ENCODE measurements at regions not wholly inside any gene's neighbourhood (a gene's known extent, or its start where the extent isn't known, plus 50 kb on each side); places are given as distances from the start of the nearest gene placed in this dataset.

- Histone ChIP-seq H3K4me1 (ENCODE audit: insufficient read depth) (no peaks in the 10 kb centered on the region), H2AFZ (no peak overlapping the region), H3K27me3 (replicated peaks; ENCODE audit: insufficient read depth) (no peaks in the 10 kb centered on the region), H3K9ac (no peak overlapping the region), H3F3A (ENCODE audit: insufficient read depth) (no peaks in the 10 kb centered on the region), H3K79me2 (ENCODE audit: insufficient read depth) (no peaks in the 10 kb centered on the region), H3K27ac (no peak overlapping the region), H3K4me2 (ENCODE audit: unreplicated experiment) (no peak overlapping the region), H4K20me1 (ENCODE audit: insufficient read depth) (no peaks in the 10 kb centered on the region), H3K9me2 (ENCODE audit: insufficient read depth) (no peaks in the 10 kb centered on the region), H3K9me3 (ENCODE audit: low read depth) (no peaks in the 10 kb centered on the region), H3K4me3 (no peak overlapping the region), H3K36me3 (ENCODE audit: low read depth) (no peaks in the 10 kb centered on the region)
- in situ Hi-C loops (cut with MboI), result no loop called here
- DNase-seq, result no peak
- 17 to 18% methylated on average over 5 of the region's 5 CpGs for WGBS, 2 experiments (ENCODE audit: low coverage in 1 of 2, low lambda C conversion rate in 2 of 2, missing lambda C conversion rate in 2 of 2)
- no peak for TF ChIP-seq EZH2phosphoT487 (IDR thresholded peaks at IDR 0.05; ENCODE audit: insufficient read depth, low read depth)
- no peak for TF ChIP-seq EZH2 (IDR thresholded peaks at IDR 0.05; ENCODE audit: insufficient read depth, poor library complexity, severe bottlenecking)
Measured at GRCh38 chr5:165723931-165724330, 2218.5 kb downstream of the MAT2B start.

GRCh38 chr5:165728425-165728824, 2223.0 kb downstream of the MAT2B start:
- H3K9me3 ChIP-seq (ENCODE audit: low read depth), result no peaks in the 10 kb centered on the region
- H3K36me3 ChIP-seq (ENCODE audit: low read depth), result no peaks in the 10 kb centered on the region
- 13 to 14% methylated on average over 2 of the region's 2 CpGs for WGBS, 2 experiments (ENCODE audit: low coverage in 1 of 2, low lambda C conversion rate in 2 of 2, missing lambda C conversion rate in 2 of 2)
- no peak overlapping the region for H3K4me3 ChIP-seq
- TF ChIP-seq EZH2 (IDR thresholded peaks at IDR 0.05; ENCODE audit: insufficient read depth, poor library complexity, severe bottlenecking), result no peak
- TF ChIP-seq EZH2phosphoT487 (IDR thresholded peaks at IDR 0.05; ENCODE audit: insufficient read depth, low read depth), result no peak
- no peaks in the 10 kb centered on the region for H4K20me1 ChIP-seq (ENCODE audit: insufficient read depth)
- in situ Hi-C loops (cut with MboI), result no loop called here
- no peaks in the 10 kb centered on the region for H3K4me1 ChIP-seq (ENCODE audit: insufficient read depth)
- H3F3A ChIP-seq (ENCODE audit: insufficient read depth), result no peaks in the 10 kb centered on the region
- H3K4me2 ChIP-seq (ENCODE audit: unreplicated experiment), result no peak overlapping the region
- no peaks in the 10 kb centered on the region for H3K79me2 ChIP-seq (ENCODE audit: insufficient read depth)
- no peak for DNase-seq
- no peak overlapping the region for H2AFZ ChIP-seq
- no peaks in the 10 kb centered on the region for H3K9me2 ChIP-seq (ENCODE audit: insufficient read depth)
- no peaks in the 10 kb centered on the region for H3K27me3 ChIP-seq (replicated peaks; ENCODE audit: insufficient read depth)
- no peak overlapping the region for H3K27ac ChIP-seq
- H3K9ac ChIP-seq, result no peak overlapping the region

DNA sequence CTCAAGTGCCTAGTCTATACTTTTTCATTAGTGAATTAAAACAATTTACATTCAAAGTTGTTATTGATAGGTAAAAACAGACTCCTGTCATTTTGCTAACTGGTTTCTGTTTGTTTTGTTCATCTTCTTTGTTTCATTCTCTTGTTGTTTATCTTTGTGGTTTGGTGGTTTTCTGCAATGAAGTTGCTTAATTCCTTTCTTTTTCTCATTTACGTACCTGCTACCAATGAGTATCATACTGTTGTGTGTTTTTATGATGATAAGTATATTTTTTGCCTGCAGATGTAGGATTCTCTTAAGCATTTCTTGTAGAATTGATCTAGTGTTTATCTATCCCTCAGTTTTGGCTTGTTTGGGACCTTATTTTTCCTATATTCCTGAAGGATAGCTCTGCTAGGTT, 2230.0 kb downstream of the MAT2B start:
- Histone ChIP-seq H3K79me2 (ENCODE audit: insufficient read depth) (no peaks in the 10 kb centered on the region), H4K20me1 (ENCODE audit: insufficient read depth) (no peaks in the 10 kb centered on the region), H2AFZ (no peak overlapping the region), H3K36me3 (ENCODE audit: low read depth) (no peaks in the 10 kb centered on the region), H3K9me2 (ENCODE audit: insufficient read depth) (no peaks in the 10 kb centered on the region), H3K9me3 (ENCODE audit: low read depth) (no peaks in the 10 kb centered on the region), H3K27ac (no peak overlapping the region), H3K4me2 (ENCODE audit: unreplicated experiment) (no peak overlapping the region), H3K9ac (no peak overlapping the region), H3K4me1 (ENCODE audit: insufficient read depth) (no peaks in the 10 kb centered on the region), H3F3A (ENCODE audit: insufficient read depth) (no peaks in the 10 kb centered on the region), H3K4me3 (no peak overlapping the region), H3K27me3 (replicated peaks; ENCODE audit: insufficient read depth) (no peaks in the 10 kb centered on the region)
- WGBS, 2 experiments (ENCODE audit: low coverage in 1 of 2, low lambda C conversion rate in 2 of 2, missing lambda C conversion rate in 2 of 2), result 22 to 39% methylated on average over 1 of the region's 1 CpG
- DNase-seq, result no peak
- TF ChIP-seq EZH2 (IDR thresholded peaks at IDR 0.05; ENCODE audit: insufficient read depth, poor library complexity, severe bottlenecking), result no peak
- TF ChIP-seq EZH2phosphoT487 (IDR thresholded peaks at IDR 0.05; ENCODE audit: insufficient read depth, low read depth), result no peak
- in situ Hi-C loops (cut with MboI), result no loop called here

DNA sequence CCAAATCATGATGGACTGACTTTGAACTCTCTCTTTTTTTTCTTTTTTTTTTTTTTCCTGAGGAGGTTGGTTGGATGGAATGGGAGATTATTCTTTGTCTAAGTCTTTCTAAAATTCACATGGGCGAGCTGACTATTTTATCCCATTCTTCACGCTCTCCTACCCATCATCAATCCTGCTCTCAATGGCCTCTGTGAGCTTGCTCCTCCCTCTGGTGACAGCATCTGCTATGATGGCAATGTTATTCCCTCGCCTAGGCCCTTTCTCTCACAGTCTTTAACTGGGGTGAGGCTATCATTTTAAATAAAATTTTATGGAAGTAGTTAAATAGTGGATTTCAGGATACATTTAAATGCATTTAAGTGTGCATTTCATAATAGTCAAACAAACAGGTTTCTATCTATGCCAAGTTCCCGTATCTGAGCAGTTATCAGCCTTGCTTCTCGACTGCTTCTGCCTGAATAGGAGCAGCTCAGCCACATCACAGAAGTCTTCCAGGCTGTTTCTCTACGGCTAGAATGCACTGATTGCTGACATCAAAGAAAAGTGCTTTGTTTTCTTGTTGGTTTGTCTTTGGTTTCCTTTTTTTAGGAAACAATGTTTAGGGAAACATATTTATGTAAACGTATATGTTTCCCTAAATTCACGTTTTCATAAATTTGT, 2233.8 kb downstream of the MAT2B start:
- Histone ChIP-seq H3K4me3 (no peak overlapping the region), H3K27me3 (replicated peaks; ENCODE audit: insufficient read depth) (no peaks in the 10 kb centered on the region), H3K4me1 (ENCODE audit: insufficient read depth) (no peaks in the 10 kb centered on the region), H4K20me1 (ENCODE audit: insufficient read depth) (no peaks in the 10 kb centered on the region), H3K9me3 (ENCODE audit: low read depth) (no peaks in the 10 kb centered on the region), H3K4me2 (ENCODE audit: unreplicated experiment) (no peak overlapping the region), H3K36me3 (ENCODE audit: low read depth) (no peaks in the 10 kb centered on the region), H3K79me2 (ENCODE audit: insufficient read depth) (no peaks in the 10 kb centered on the region), H3F3A (ENCODE audit: insufficient read depth) (no peaks in the 10 kb centered on the region), H2AFZ (no peak overlapping the region), H3K9ac (no peak overlapping the region), H3K27ac (no peak overlapping the region), H3K9me2 (ENCODE audit: insufficient read depth) (no peaks in the 10 kb centered on the region)
- no peak for DNase-seq
- WGBS, 2 experiments (ENCODE audit: low coverage in 1 of 2, low lambda C conversion rate in 2 of 2, missing lambda C conversion rate in 2 of 2), result 11 to 13% methylated on average over 8 of the region's 8 CpGs
- TF ChIP-seq EZH2phosphoT487 (IDR thresholded peaks at IDR 0.05; ENCODE audit: insufficient read depth, low read depth), result no peak
- no peak for TF ChIP-seq EZH2 (IDR thresholded peaks at IDR 0.05; ENCODE audit: insufficient read depth, poor library complexity, severe bottlenecking)
- in situ Hi-C loops (cut with MboI), result no loop called here

- H3K36me3 ChIP-seq (ENCODE audit: low read depth), result no peaks in the 10 kb centered on the region
- H3K27me3 ChIP-seq (replicated peaks; ENCODE audit: insufficient read depth), result no peaks in the 10 kb centered on the region
- H3K4me2 ChIP-seq (ENCODE audit: unreplicated experiment), result no peak overlapping the region
- no peak overlapping the region for H3K27ac ChIP-seq
- 13 to 14% methylated on average over 4 of the region's 4 CpGs for WGBS, 2 experiments (ENCODE audit: low coverage in 1 of 2, low lambda C conversion rate in 2 of 2, missing lambda C conversion rate in 2 of 2)
- DNase-seq, result no peak
- H3F3A ChIP-seq (ENCODE audit: insufficient read depth), result no peaks in the 10 kb centered on the region
- no peaks in the 10 kb centered on the region for H3K4me1 ChIP-seq (ENCODE audit: insufficient read depth)
- no peaks in the 10 kb centered on the region for H3K9me3 ChIP-seq (ENCODE audit: low read depth)
- H2AFZ ChIP-seq, result no peak overlapping the region
- H3K4me3 ChIP-seq, result no peak overlapping the region
- no peaks in the 10 kb centered on the region for H3K9me2 ChIP-seq (ENCODE audit: insufficient read depth)
- no peaks in the 10 kb centered on the region for H4K20me1 ChIP-seq (ENCODE audit: insufficient read depth)
- no peak overlapping the region for H3K9ac ChIP-seq
- no peaks in the 10 kb centered on the region for H3K79me2 ChIP-seq (ENCODE audit: insufficient read depth)
- TF ChIP-seq EZH2phosphoT487 (IDR thresholded peaks at IDR 0.05; ENCODE audit: insufficient read depth, low read depth), result no peak
- TF ChIP-seq EZH2 (IDR thresholded peaks at IDR 0.05; ENCODE audit: insufficient read depth, poor library complexity, severe bottlenecking), result no peak
- in situ Hi-C loops (cut with MboI), result no loop called here
Measured at GRCh38 chr5:165757791-165758190, 2252.4 kb downstream of the MAT2B start.
